Uterus (tissue), 2 donors: ENCODE measurements at regions not wholly inside any gene's neighbourhood (a gene's known extent, or its start where the extent isn't known, plus 50 kb on each side); places are given as distances from the start of the nearest gene placed in this dataset.

ENCODE experiments used
- POLR2A ChIP-seq, 2 donors: fragments of 450-650 bp; IDR thresholded peaks; one replicate each; pipeline ENCODE4 v1.6.1; 2016; ENCODE audit warnings: antibody characterized with exemption in 2 of 2, mild to moderate bottlenecking in 1 of 2, moderate library complexity in 1 of 2
- TF ChIP-seq, protein P1 (sequence below), 4 experiments: fragments of 200-600 bp in 2 of 4; fragments of 450-650 bp in 2 of 4; sonication (generic) in 2 of 4; IDR thresholded peaks; one replicate each; pipeline ENCODE4 v1.5.1; 2016 to 2019; ENCODE audit warnings: antibody characterized with exemption in 4 of 4, mild to moderate bottlenecking in 2 of 4, moderate library complexity in 1 of 4

DNA sequence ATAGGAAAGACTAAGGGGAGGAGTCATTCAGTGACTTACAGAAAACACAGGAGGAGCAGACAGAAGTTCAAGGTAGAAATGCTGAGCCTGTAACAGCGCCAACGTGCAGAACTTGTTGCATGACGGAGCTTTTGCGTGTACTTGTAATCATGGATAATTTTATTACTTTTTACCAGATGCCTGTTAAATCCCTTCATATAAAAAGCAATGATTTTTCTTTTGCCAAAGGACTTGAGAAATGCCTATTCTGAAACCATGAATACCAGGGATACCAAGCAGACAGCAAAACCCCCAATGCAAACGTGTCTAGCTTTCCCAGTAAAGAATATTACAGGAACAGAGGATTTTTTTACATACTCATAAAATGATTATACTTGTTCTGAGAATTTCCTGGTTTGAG is 163.6 kb upstream of the GSC start:
- TF ChIP-seq, protein P1, sequence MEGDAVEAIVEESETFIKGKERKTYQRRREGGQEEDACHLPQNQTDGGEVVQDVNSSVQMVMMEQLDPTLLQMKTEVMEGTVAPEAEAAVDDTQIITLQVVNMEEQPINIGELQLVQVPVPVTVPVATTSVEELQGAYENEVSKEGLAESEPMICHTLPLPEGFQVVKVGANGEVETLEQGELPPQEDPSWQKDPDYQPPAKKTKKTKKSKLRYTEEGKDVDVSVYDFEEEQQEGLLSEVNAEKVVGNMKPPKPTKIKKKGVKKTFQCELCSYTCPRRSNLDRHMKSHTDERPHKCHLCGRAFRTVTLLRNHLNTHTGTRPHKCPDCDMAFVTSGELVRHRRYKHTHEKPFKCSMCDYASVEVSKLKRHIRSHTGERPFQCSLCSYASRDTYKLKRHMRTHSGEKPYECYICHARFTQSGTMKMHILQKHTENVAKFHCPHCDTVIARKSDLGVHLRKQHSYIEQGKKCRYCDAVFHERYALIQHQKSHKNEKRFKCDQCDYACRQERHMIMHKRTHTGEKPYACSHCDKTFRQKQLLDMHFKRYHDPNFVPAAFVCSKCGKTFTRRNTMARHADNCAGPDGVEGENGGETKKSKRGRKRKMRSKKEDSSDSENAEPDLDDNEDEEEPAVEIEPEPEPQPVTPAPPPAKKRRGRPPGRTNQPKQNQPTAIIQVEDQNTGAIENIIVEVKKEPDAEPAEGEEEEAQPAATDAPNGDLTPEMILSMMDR (IDR thresholded peaks at IDR 0.05), result no peak
- no peak for TF ChIP-seq POLR2A (IDR thresholded peaks at IDR 0.05)
